Tibial nerve (tissue), 4 donors: ENCODE measurements at regions not wholly inside any gene's neighbourhood (a gene's known extent, or its start where the extent isn't known, plus 50 kb on each side); places are given as distances from the start of the nearest gene placed in this dataset.
A peak's percentile ranks its signal among the peaks of the same experiment; 100 is the strongest.
"Not testable (repeated sequence)": the region's sequence is repeated elsewhere in the genome, so short reads cannot be mapped to it uniquely, and the experiment has no call there.

Source experiments
- DNase-seq, 2 donors: peaks; one replicate each; pipeline ENCODE4 v3.0.0-alpha.2; 2019; ENCODE audit warnings: low spot score in 2 of 2
- H3K27ac ChIP-seq, 4 donors: fragments of 200-600 bp; sonication (generic) in 3 of 4; one replicate each; pipeline ENCODE4 v1.5.1; 2017 to 2019; ENCODE audit warnings: mild to moderate bottlenecking in 1 of 4
- H3K27me3 ChIP-seq, 2 donors: fragments of 200-600 bp; sonication (generic) in 1 of 2; one replicate each; pipeline versions ENCODE4 v1.5.1 to v1.6.0; 2017 to 2019
- H3K36me3 ChIP-seq, 3 donors: fragments of 200-600 bp; sonication (generic); one replicate each; pipeline ENCODE4 v1.5.1; 2018 to 2019
- H3K4me1 ChIP-seq, 4 donors: fragments of 200-600 bp; sonication (generic) in 3 of 4; one replicate each; pipeline ENCODE4 v1.5.1; 2017 to 2019
- H3K4me3 ChIP-seq, 4 donors: fragments of 200-600 bp; sonication (generic) in 3 of 4; one replicate each; pipeline ENCODE4 v1.5.1; 2017 to 2019; ENCODE audit warnings: mild to moderate bottlenecking in 1 of 4, moderate library complexity in 1 of 4
- H3K9me3 ChIP-seq, 4 donors: fragments of 200-600 bp; sonication (generic) in 3 of 4; one replicate each; pipeline ENCODE4 v1.5.1; 2017 to 2019
- EP300 ChIP-seq, 2 donors: sonication (generic); formaldehyde crosslinking; IDR thresholded peaks; one replicate each; pipeline ENCODE4 v1.6.1; 2017; ENCODE audit warnings: antibody characterized with exemption in 2 of 2, mild to moderate bottlenecking in 1 of 2
- POLR2A ChIP-seq, 2 donors: fragments of 450-650 bp; IDR thresholded peaks; one replicate each; pipeline ENCODE4 v1.6.1; 2017; ENCODE audit warnings: antibody characterized with exemption in 2 of 2, mild to moderate bottlenecking in 2 of 2, moderate library complexity in 2 of 2
- WGBS, 2 donors: methylation state at CpG; one replicate each; pipeline ENCODE4 v1.1.5; 2018; 5-methylcytosine and 5-hydroxymethylcytosine counted together
- TF ChIP-seq, protein P1 (sequence below), 5 experiments: fragments of 200-600 bp in 3 of 5; fragments of 450-650 bp in 2 of 5; sonication (generic) in 3 of 5; IDR thresholded peaks; one replicate each; pipeline ENCODE4 v1.5.1; 2016 to 2019; ENCODE audit warnings: antibody characterized with exemption in 5 of 5, mild to moderate bottlenecking in 3 of 5, moderate library complexity in 2 of 5

DNA sequence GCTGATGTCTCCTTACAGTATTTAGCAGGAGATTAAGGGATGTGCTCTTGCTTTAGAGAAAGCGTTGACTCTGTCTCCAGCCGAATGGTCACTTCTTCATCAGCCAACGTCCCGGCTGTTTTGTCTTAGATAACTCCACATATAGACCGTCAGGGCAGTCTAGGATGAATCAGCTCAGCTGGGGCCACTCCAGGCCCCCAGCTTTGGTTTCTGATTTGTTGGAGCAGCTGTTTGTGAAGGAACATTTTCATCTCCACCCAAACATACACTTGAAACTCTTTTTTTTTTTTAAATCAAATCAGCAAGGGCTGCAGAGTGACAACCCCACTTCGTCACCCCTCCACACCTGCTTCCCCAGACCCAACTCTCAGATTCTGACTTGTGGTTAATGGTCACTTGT, 206.1 kb upstream of the GALNT2 start:
- Histone ChIP-seq H3K36me3 (no peaks in the 10 kb centered on the region), H3K9me3 (no peaks in the 10 kb centered on the region), H3K27ac (no peak overlapping the region), H3K4me1 (peaks cover 0 to 14% (median 2%) of the 10 kb centered on the region in 4 donors), H3K4me3 (no peak overlapping the region), H3K27me3 (no peaks in the 10 kb centered on the region)
- no peak for DNase-seq
- no peak for TF ChIP-seq POLR2A (IDR thresholded peaks at IDR 0.05)
- no peak for TF ChIP-seq EP300 (IDR thresholded peaks at IDR 0.05)
- TF ChIP-seq, protein P1, sequence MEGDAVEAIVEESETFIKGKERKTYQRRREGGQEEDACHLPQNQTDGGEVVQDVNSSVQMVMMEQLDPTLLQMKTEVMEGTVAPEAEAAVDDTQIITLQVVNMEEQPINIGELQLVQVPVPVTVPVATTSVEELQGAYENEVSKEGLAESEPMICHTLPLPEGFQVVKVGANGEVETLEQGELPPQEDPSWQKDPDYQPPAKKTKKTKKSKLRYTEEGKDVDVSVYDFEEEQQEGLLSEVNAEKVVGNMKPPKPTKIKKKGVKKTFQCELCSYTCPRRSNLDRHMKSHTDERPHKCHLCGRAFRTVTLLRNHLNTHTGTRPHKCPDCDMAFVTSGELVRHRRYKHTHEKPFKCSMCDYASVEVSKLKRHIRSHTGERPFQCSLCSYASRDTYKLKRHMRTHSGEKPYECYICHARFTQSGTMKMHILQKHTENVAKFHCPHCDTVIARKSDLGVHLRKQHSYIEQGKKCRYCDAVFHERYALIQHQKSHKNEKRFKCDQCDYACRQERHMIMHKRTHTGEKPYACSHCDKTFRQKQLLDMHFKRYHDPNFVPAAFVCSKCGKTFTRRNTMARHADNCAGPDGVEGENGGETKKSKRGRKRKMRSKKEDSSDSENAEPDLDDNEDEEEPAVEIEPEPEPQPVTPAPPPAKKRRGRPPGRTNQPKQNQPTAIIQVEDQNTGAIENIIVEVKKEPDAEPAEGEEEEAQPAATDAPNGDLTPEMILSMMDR (IDR thresholded peaks at IDR 0.05), result no peak
- WGBS, 2 donors, result 92 to 97% methylated on average over 6 of the region's 6 CpGs

DNA sequence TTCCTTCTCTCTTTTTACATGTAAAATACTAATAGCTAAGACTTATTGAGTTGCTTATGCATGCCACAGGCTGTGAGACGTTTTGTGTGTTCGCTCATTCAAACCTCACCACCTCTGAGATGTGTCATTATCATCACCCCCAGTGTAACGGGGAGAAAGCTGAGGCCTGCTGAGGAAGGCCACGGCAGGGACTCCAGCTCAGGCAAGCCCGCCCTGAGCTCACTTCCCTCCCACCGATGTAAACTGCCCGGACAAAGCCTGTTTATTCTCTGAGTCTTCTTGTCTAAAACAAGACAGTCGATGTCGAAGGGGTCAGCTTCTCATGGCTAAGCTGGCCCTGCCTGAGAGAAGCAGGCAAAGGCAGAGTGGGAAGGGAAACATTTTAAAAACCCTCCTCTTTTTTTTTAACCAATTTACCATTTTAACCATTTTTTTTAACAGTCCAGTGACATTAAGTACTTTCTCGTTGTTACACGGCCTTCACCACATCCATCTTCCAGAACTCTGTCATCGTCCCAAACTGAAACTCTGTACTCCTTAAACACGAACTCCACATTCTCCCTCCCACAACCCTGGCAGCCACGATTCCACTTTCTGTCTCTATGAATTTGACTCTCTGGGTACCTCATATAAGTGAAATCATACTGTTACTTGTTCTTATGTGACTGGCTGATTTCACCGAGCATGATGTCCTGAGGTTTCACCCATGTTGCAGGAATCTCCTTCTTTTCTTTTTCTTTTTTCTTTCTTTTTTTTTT, 204.8 kb upstream of the GALNT2 start:
- peak overlapping the region in 3 of 4 donors; percentile 61 to 66 (median 64) for H3K27ac ChIP-seq
- TF ChIP-seq, protein P1 (IDR thresholded peaks at IDR 0.05), result no peak
- TF ChIP-seq POLR2A (IDR thresholded peaks at IDR 0.05), result no peak
- no peak for TF ChIP-seq EP300 (IDR thresholded peaks at IDR 0.05)

DNA sequence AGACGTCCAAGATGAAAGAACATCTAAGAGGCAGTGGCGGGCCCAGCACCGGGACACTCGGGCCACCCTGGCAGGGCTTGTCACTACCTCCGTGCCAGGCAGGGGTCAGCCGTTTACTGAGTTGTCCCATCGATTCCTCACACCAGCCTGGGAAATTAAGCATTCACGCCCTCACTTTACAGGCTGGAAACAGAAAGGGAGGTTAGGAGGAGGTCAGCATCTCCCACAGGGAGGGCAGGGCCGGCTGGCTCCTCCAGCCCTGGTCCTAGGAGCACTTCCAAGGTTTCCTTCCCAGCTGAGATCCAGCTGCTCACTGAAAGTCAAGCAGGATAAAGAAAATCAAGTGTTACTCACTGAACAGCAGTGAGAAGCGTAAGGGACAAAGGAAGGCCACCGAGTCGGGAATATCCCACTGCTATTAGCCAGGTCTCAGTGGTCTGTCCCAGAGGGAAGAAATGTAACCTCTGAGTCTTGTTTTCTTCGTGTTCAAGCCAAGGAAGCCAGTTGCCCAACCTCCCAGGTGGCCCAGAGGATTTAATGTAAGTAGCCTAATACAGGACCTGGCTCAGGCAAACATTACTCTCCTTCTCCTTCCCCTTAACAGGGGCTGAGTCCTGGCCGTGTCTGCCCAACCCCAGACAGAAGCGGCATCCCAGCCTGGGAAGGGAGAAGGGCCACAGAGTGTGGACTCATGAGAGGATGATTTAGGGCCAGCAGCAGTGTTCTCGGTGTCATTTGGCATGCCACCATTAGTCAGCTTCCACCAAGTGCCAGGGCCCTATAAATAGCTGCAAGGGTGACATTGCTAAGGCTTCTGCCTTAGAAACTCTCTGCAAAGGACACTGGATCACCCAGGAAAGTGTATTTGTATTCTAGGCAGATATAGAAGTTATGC, 203.1 kb upstream of the GALNT2 start:
- WGBS, 2 donors, result 65 to 66% methylated on average over 16 of the region's 16 CpGs
- no peaks in the 10 kb centered on the region for H3K36me3 ChIP-seq
- H3K27me3 ChIP-seq, result no peaks in the 10 kb centered on the region
- H3K4me3 ChIP-seq, result no peak overlapping the region
- TF ChIP-seq EP300 (IDR thresholded peaks at IDR 0.05), result no peak
- TF ChIP-seq POLR2A (IDR thresholded peaks at IDR 0.05), result no peak
- TF ChIP-seq, protein P1 (IDR thresholded peaks at IDR 0.05), result no peak
- H3K27ac ChIP-seq, result peak overlapping the region in 2 of 4 donors; percentile 9 to 11
- H3K4me1 ChIP-seq, result peaks cover 0 to 14% (median 0%) of the 10 kb centered on the region in 4 donors
- no peak for DNase-seq
- no peaks in the 10 kb centered on the region for H3K9me3 ChIP-seq

More for the DNA sequence above, 204.8 kb upstream of the GALNT2 start:
- Histone ChIP-seq H3K9me3 (no peaks in the 10 kb centered on the region), H3K36me3 (no peaks in the 10 kb centered on the region), H3K4me3 (no peak overlapping the region), H3K27me3 (no peaks in the 10 kb centered on the region), H3K4me1 (peaks cover 0 to 14% (median 2%) of the 10 kb centered on the region in 4 donors)
- WGBS, 2 donors, result 30 to 32% methylated on average over 15 of the region's 15 CpGs
- no peak for DNase-seq

DNA sequence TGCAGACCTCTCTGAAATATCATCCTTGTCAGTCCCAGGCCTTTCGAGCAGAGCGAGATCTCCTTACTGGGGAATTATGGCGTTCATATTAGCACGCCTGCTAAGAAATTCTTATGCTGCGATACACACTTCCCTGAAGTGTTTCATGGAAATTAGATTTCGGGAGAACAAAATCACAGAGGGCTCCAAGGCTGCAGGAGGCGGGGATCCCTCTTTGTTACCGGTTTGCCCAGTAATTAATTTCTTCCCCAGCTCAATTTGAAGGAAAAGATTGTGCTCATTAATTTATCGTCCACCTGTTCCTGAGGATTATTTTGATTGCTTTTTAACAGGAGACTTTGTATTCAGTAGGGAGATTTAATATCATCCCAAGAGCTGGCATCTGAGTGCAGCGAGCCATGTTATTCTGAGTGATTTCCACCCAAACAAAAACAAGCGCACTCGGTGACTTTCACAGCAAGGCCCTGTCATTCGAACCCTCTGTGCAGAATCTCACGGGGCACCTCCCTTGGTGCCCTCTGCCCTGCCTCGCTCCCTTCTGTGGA, 202.3 kb upstream of the GALNT2 start:
- H3K4me1 ChIP-seq, result peaks cover 0 to 14% (median 0%) of the 10 kb centered on the region in 4 donors
- no peak overlapping the region for H3K4me3 ChIP-seq
- WGBS, 2 donors, result 91% methylated on average over 15 of the region's 15 CpGs

DNA sequence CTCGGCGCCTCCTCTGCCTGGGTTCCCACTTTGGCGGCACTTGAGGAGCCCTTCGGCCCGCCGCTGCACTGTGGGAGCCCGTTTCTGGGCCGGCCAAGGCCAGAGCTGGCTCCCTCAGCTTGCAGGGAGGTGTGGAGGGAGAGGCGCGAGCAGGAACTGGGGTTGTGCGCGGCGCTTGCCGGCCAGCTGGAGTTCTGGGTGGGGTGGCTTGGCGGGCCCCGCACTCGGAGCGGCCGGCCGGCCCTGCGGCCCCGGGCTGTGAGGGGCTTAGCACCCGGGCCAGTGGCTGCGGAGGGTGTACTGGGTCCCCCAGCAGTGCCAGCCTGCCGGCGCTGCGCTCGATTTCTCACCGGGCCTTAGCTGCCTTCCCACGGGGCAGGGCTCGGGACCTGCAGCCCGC, 201.7 kb upstream of the GALNT2 start:
- not testable (repeated sequence) for DNase-seq, H3K9me3 ChIP-seq, H3K27me3 ChIP-seq, H3K36me3 ChIP-seq, H3K4me3 ChIP-seq, H3K27ac ChIP-seq
- peaks cover 0 to 14% (median 0%) of the 10 kb centered on the region in 4 donors for H3K4me1 ChIP-seq
- 95 to 96% methylated on average over 12 to 27 of the region's 32 CpGs for WGBS, 2 donors

More for the DNA sequence above, 202.3 kb upstream of the GALNT2 start:
- H3K9me3 ChIP-seq, result no peaks in the 10 kb centered on the region
- no peak for DNase-seq
- H3K27me3 ChIP-seq, result no peaks in the 10 kb centered on the region
- TF ChIP-seq EP300 (IDR thresholded peaks at IDR 0.05) (no peak), POLR2A (IDR thresholded peaks at IDR 0.05) (no peak)
- TF ChIP-seq, protein P1 (IDR thresholded peaks at IDR 0.05), result no peak
- no peak overlapping the region for H3K27ac ChIP-seq
- no peaks in the 10 kb centered on the region for H3K36me3 ChIP-seq
